Kidney epithelial cell (primary cell): ENCODE measurements at regions not wholly inside any gene's neighbourhood (a gene's known extent, or its start where the extent isn't known, plus 50 kb on each side); places are given as distances from the start of the nearest gene placed in this dataset.

Source experiments
- DNase-seq: peaks from one replicate; pipeline ENCODE4 v3.0.0-alpha.2; 2010; ENCODE audit warnings: low read depth
- H3K27me3 ChIP-seq: 2 replicates; pipeline ENCODE4 v1.6.0; 2011; ENCODE audit warnings: low read length; ENCODE audit not compliant: control insufficient read depth, insufficient read depth
- H3K36me3 ChIP-seq: 2 replicates; pipeline ENCODE4 v1.5.1; 2011; ENCODE audit warnings: low read length; ENCODE audit not compliant: control insufficient read depth, insufficient read depth
- H3K4me3 ChIP-seq: 2 replicates; pipeline ENCODE4 v1.5.1; 2011; ENCODE audit warnings: low read depth, mild to moderate bottlenecking, control low read depth, low read length
- CTCF ChIP-seq: IDR thresholded peaks from 2 replicates; pipeline ENCODE4 v1.5.1; 2011; ENCODE audit warnings: mild to moderate bottlenecking, moderate library complexity, low read length, control low read depth, inconsistent platforms; ENCODE audit not compliant: insufficient read depth, poor library complexity, severe bottlenecking

DNA sequence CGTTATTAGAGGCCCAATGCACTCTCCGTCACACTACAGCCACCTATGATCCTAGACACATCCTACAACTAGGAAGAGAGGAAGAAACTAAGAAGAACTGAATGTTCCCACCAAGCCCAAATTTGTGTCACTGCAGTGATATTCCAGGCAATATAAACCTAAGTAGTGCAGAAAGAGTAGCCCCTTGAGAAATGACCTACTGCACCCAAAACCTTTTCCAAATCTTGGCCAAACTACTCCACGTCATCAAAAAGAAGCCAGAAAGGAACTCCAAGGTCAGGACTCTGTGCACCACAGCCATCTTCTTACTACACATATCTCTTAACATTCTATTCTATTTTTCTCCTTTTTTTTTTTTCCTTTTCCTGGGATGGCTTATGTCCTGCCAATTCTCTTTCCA lies 60.2 kb downstream of the ADAMTS1 start:
- DNase-seq, result no peak
- no peaks in the 10 kb centered on the region for H3K36me3 ChIP-seq
- TF ChIP-seq CTCF, result no peak
- no peak overlapping the region for H3K4me3 ChIP-seq
- no peaks in the 10 kb centered on the region for H3K27me3 ChIP-seq

- H3K27me3 ChIP-seq, result no peaks in the 10 kb centered on the region
- no peak for TF ChIP-seq CTCF
- no peak overlapping the region for H3K4me3 ChIP-seq
- DNase-seq, result no peak
- no peaks in the 10 kb centered on the region for H3K36me3 ChIP-seq
These were observed 61.6 kb downstream of the ADAMTS1 start for GRCh38 chr21:26783466-26784195.

- Histone ChIP-seq H3K36me3 (no peaks in the 10 kb centered on the region), H3K27me3 (no peaks in the 10 kb centered on the region), H3K4me3 (no peak overlapping the region)
- no peak for DNase-seq
- no peak for TF ChIP-seq CTCF
These were observed 62.5 kb downstream of the ADAMTS1 start for GRCh38 chr21:26782747-26783146.

DNA sequence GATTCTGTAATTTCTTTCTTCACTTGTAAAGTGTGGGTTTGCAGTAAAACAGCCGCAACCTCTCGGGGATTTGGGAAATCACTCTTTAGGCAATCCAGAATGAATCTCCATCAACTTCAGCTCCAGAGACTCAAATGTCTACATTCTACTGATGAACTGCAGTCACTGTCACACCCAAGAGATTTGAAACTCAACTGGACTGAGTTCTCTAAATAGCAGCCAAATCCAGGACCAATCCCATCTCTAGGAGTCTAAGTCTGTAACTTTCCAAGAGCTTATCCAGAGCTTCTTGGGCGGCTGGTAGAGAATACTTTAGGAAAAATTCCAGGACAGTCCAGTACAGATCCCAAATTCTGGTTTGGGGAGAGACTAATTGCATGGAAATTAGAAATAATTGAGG lies 62.9 kb downstream of the ADAMTS1 start:
- TF ChIP-seq CTCF, result no peak
- Histone ChIP-seq H3K36me3 (no peaks in the 10 kb centered on the region), H3K27me3 (no peaks in the 10 kb centered on the region), H3K4me3 (no peak overlapping the region)
- DNase-seq, result no peak

GRCh38 chr21:26781331-26781730 lies 63.9 kb downstream of the ADAMTS1 start:
- TF ChIP-seq CTCF, result no peak
- Histone ChIP-seq H3K4me3 (no peak overlapping the region), H3K27me3 (no peaks in the 10 kb centered on the region), H3K36me3 (no peaks in the 10 kb centered on the region)
- DNase-seq, result no peak

DNA sequence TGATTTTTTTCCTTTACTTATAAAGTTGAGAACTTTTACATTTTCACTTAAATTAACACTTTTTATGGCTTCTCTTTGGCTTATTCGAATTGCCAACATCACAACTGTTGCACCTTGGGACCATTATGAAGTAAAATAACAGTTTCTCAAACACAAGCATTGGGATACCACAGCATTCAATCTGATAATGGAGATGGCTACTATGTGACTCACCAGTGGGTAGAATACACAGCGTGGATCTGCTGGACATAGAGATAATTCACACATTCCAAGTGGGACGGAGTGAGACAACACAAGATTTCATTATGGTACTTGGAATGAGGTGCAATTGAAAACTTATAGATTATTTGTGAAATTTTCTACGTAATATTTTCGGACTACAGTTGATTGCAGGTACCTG lies 68.0 kb downstream of the ADAMTS1 start:
- Histone ChIP-seq H3K27me3 (no peaks in the 10 kb centered on the region), H3K36me3 (no peaks in the 10 kb centered on the region), H3K4me3 (no peak overlapping the region)
- DNase-seq, result no peak
- TF ChIP-seq CTCF, result no peak
